Activated CD4-positive, alpha-beta T cell treated with anti-CD3 and anti-CD28 coated beads, Interleukin-2, amount 10 ng/mL, durations not matched to agents 24 days and 14 days (primary cell): ENCODE measurements at regions not wholly inside any gene's neighbourhood (a gene's known extent, or its start where the extent isn't known, plus 50 kb on each side); places are given as distances from the start of the nearest gene placed in this dataset.

Experiments used
- DNase-seq: peaks from one replicate; pipeline ENCODE4 v3.0.0; 2022
- H3K27ac Mint-ChIP-seq: one replicate; pipeline ENCODE4 v1.8.0; 2022; ENCODE audit warnings: mild to moderate bottlenecking, mixed read lengths
- H3K27me3 Mint-ChIP-seq: one replicate; pipeline ENCODE4 v1.8.0; 2022; ENCODE audit warnings: mixed read lengths
- H3K36me3 Mint-ChIP-seq: one replicate; pipeline ENCODE4 v1.8.0; 2022; ENCODE audit warnings: low read depth, mild to moderate bottlenecking, mixed read lengths
- H3K4me1 Mint-ChIP-seq: one replicate; pipeline ENCODE4 v1.8.0; 2021; ENCODE audit warnings: mixed read lengths
- H3K4me3 Mint-ChIP-seq: one replicate; pipeline ENCODE4 v1.8.0; 2022; ENCODE audit warnings: mild to moderate bottlenecking, moderate library complexity, mixed read lengths
- H3K9me3 Mint-ChIP-seq: one replicate; pipeline ENCODE4 v1.8.0; 2021; ENCODE audit warnings: mixed read lengths
- intact Hi-C: fragments of 100-400 bp; cut with micrococcal nuclease; formaldehyde crosslinking; loops from one replicate; pipeline ENCODE4 v1.15.1; 2023

- Mint-ChIP-seq H3K4me3 (no peak overlapping the region), H3K9me3 (no peaks in the 10 kb centered on the region), H3K36me3 (no peaks in the 10 kb centered on the region), H3K4me1 (no peaks in the 10 kb centered on the region), H3K27me3 (peaks cover 5% of the 10 kb centered on the region), H3K27ac (no peak overlapping the region)
- DNase-seq, result no peak
- intact Hi-C loops, result no loop called here
Measured at GRCh38 chr7:116377721-116378120, 121.8 kb upstream of the CAV2 start.

GRCh38 chr7:116380025-116380424, 119.5 kb upstream of the CAV2 start:
- no peak overlapping the region for H3K4me3 Mint-ChIP-seq
- peaks cover 7% of the 10 kb centered on the region for H3K27me3 Mint-ChIP-seq
- H3K9me3 Mint-ChIP-seq, result no peaks in the 10 kb centered on the region
- DNase-seq, result no peak
- intact Hi-C loops, result no loop called here
- H3K36me3 Mint-ChIP-seq, result no peaks in the 10 kb centered on the region
- no peaks in the 10 kb centered on the region for H3K4me1 Mint-ChIP-seq
- H3K27ac Mint-ChIP-seq, result no peak overlapping the region

- no peaks in the 10 kb centered on the region for H3K9me3 Mint-ChIP-seq
- intact Hi-C loops, result no loop called here
- DNase-seq, result no peak
- H3K27ac Mint-ChIP-seq, result no peak overlapping the region
- H3K27me3 Mint-ChIP-seq, result peaks cover 9% of the 10 kb centered on the region
- no peaks in the 10 kb centered on the region for H3K36me3 Mint-ChIP-seq
- no peak overlapping the region for H3K4me3 Mint-ChIP-seq
- H3K4me1 Mint-ChIP-seq, result no peaks in the 10 kb centered on the region
Measured at GRCh38 chr7:116382375-116382774, 117.2 kb upstream of the CAV2 start.

GRCh38 chr7:116384936-116385635, 114.5 kb upstream of the CAV2 start:
- no peak for DNase-seq
- peaks cover 8% of the 10 kb centered on the region for H3K27me3 Mint-ChIP-seq
- H3K36me3 Mint-ChIP-seq, result no peaks in the 10 kb centered on the region
- intact Hi-C loops, result no loop called here
- no peaks in the 10 kb centered on the region for H3K9me3 Mint-ChIP-seq
- H3K4me3 Mint-ChIP-seq, result no peak overlapping the region
- H3K4me1 Mint-ChIP-seq, result no peaks in the 10 kb centered on the region
- no peak overlapping the region for H3K27ac Mint-ChIP-seq

- Mint-ChIP-seq H3K36me3 (no peaks in the 10 kb centered on the region), H3K27me3 (peaks cover 5% of the 10 kb centered on the region), H3K4me3 (no peak overlapping the region), H3K4me1 (no peaks in the 10 kb centered on the region), H3K9me3 (no peaks in the 10 kb centered on the region), H3K27ac (no peak overlapping the region)
- intact Hi-C loops, result no loop called here
- no peak for DNase-seq
Measured at GRCh38 chr7:116386674-116387073, 112.9 kb upstream of the CAV2 start.

GRCh38 chr7:116390363-116390762, 109.2 kb upstream of the CAV2 start:
- H3K9me3 Mint-ChIP-seq, result no peaks in the 10 kb centered on the region
- no peaks in the 10 kb centered on the region for H3K4me1 Mint-ChIP-seq
- no peak overlapping the region for H3K27ac Mint-ChIP-seq
- intact Hi-C loops, result no loop called here
- no peak overlapping the region for H3K4me3 Mint-ChIP-seq
- DNase-seq, result no peak
- H3K36me3 Mint-ChIP-seq, result no peaks in the 10 kb centered on the region
- H3K27me3 Mint-ChIP-seq, result peaks cover 5% of the 10 kb centered on the region

- Mint-ChIP-seq H3K4me1 (no peaks in the 10 kb centered on the region), H3K27me3 (peaks cover 3% of the 10 kb centered on the region), H3K36me3 (no peaks in the 10 kb centered on the region), H3K4me3 (no peak overlapping the region), H3K9me3 (no peaks in the 10 kb centered on the region), H3K27ac (no peak overlapping the region)
- intact Hi-C loops, result no loop called here
- no peak for DNase-seq
Measured at GRCh38 chr7:116392806-116393205, 106.7 kb upstream of the CAV2 start.

GRCh38 chr7:116393654-116394053, 105.9 kb upstream of the CAV2 start:
- no peaks in the 10 kb centered on the region for H3K36me3 Mint-ChIP-seq
- no peak overlapping the region for H3K4me3 Mint-ChIP-seq
- no peaks in the 10 kb centered on the region for H3K9me3 Mint-ChIP-seq
- peaks cover 3% of the 10 kb centered on the region for H3K27me3 Mint-ChIP-seq
- no peak for DNase-seq
- no peaks in the 10 kb centered on the region for H3K4me1 Mint-ChIP-seq
- intact Hi-C loops, result no loop called here
- H3K27ac Mint-ChIP-seq, result no peak overlapping the region

- DNase-seq, result no peak
- Mint-ChIP-seq H3K4me1 (no peaks in the 10 kb centered on the region), H3K36me3 (no peaks in the 10 kb centered on the region), H3K9me3 (no peaks in the 10 kb centered on the region), H3K4me3 (no peak overlapping the region), H3K27ac (no peak overlapping the region), H3K27me3 (peaks cover 5% of the 10 kb centered on the region)
- intact Hi-C loops, result no loop called here
Measured at GRCh38 chr7:116394106-116394505, 105.4 kb upstream of the CAV2 start.

GRCh38 chr7:116395141-116395791, 104.3 kb upstream of the CAV2 start:
- Mint-ChIP-seq H3K27ac (no peak overlapping the region), H3K4me1 (no peaks in the 10 kb centered on the region), H3K4me3 (no peak overlapping the region), H3K36me3 (no peaks in the 10 kb centered on the region), H3K9me3 (no peaks in the 10 kb centered on the region), H3K27me3 (peaks cover 5% of the 10 kb centered on the region)
- DNase-seq, result no peak
- intact Hi-C loops, result no loop called here

- DNase-seq, result no peak
- Mint-ChIP-seq H3K36me3 (no peaks in the 10 kb centered on the region), H3K9me3 (no peaks in the 10 kb centered on the region), H3K4me1 (no peaks in the 10 kb centered on the region), H3K27ac (no peak overlapping the region), H3K27me3 (peaks cover 11% of the 10 kb centered on the region), H3K4me3 (no peak overlapping the region)
- intact Hi-C loops, result no loop called here
Measured at GRCh38 chr7:116398672-116399071, 100.9 kb upstream of the CAV2 start.

- H3K4me1 Mint-ChIP-seq, result no peaks in the 10 kb centered on the region
- intact Hi-C loops, result no loop called here
- no peaks in the 10 kb centered on the region for H3K36me3 Mint-ChIP-seq
- H3K27me3 Mint-ChIP-seq, result peaks cover 10% of the 10 kb centered on the region
- no peak overlapping the region for H3K27ac Mint-ChIP-seq
- no peaks in the 10 kb centered on the region for H3K9me3 Mint-ChIP-seq
- no peak overlapping the region for H3K4me3 Mint-ChIP-seq
- DNase-seq, result no peak
Measured at GRCh38 chr7:116399819-116400218, 99.7 kb upstream of the CAV2 start.

GRCh38 chr7:116400522-116400921, 99.0 kb upstream of the CAV2 start:
- H3K4me1 Mint-ChIP-seq, result no peaks in the 10 kb centered on the region
- intact Hi-C loops, result no loop called here
- H3K4me3 Mint-ChIP-seq, result no peak overlapping the region
- no peaks in the 10 kb centered on the region for H3K9me3 Mint-ChIP-seq
- no peaks in the 10 kb centered on the region for H3K36me3 Mint-ChIP-seq
- DNase-seq, result no peak
- no peak overlapping the region for H3K27ac Mint-ChIP-seq
- H3K27me3 Mint-ChIP-seq, result peaks cover 10% of the 10 kb centered on the region

GRCh38 chr7:116401711-116402110, 97.8 kb upstream of the CAV2 start:
- H3K9me3 Mint-ChIP-seq, result no peaks in the 10 kb centered on the region
- no peaks in the 10 kb centered on the region for H3K36me3 Mint-ChIP-seq
- intact Hi-C loops, result no loop called here

GRCh38 chr7:116403265-116403664, 96.3 kb upstream of the CAV2 start:
- Mint-ChIP-seq H3K4me1 (no peaks in the 10 kb centered on the region), H3K27ac (no peak overlapping the region), H3K4me3 (no peak overlapping the region), H3K9me3 (no peaks in the 10 kb centered on the region), H3K27me3 (peaks cover 10% of the 10 kb centered on the region), H3K36me3 (no peaks in the 10 kb centered on the region)
- no peak for DNase-seq
- intact Hi-C loops, result no loop called here

More at GRCh38 chr7:116401711-116402110, 97.8 kb upstream of the CAV2 start:
- Mint-ChIP-seq H3K27me3 (peaks cover 10% of the 10 kb centered on the region), H3K4me1 (no peaks in the 10 kb centered on the region), H3K27ac (no peak overlapping the region), H3K4me3 (no peak overlapping the region)
- no peak for DNase-seq
